CD4-positive, alpha-beta T cell (primary cell): ENCODE measurements at regions not wholly inside any gene's neighbourhood (a gene's known extent, or its start where the extent isn't known, plus 50 kb on each side); places are given as distances from the start of the nearest gene placed in this dataset.

Source experiments
- ATAC-seq: fragments of 200-7000 bp; cut with Tn5 transposase; one replicate; pipeline ENCODE4 v1.10.0; 2022; ENCODE audit warnings: mild to moderate bottlenecking; ENCODE audit not compliant: poor library complexity
- CTCF ChIA-PET: fragments of 350-600 bp; sonication (Branson Sonifier 250); formaldehyde crosslinking; loops from one replicate; lab custom pipeline; 2021; ENCODE audit warnings: antibody characterized with exemption, inconsistent platforms; lab: Charles Lee
- POLR2A ChIA-PET: fragments of 350-600 bp; sonication (Branson Sonifier 250); formaldehyde crosslinking; loops from one replicate; lab custom pipeline; 2021; ENCODE audit warnings: antibody characterized with exemption, inconsistent platforms; lab: Charles Lee
- DNase-seq, 14 experiments: peaks; one replicate each; pipeline ENCODE4 v3.0.0-alpha.2; 2013 to 2020; ENCODE audit warnings: mixed read lengths in 2 of 14
- H3K27ac ChIP-seq, 2 donors: one replicate each; pipeline versions ENCODE4 v1.5.1 to v1.7.0; 2013; ENCODE audit warnings: low read length in 2 of 2, low read depth in 1 of 2, mild to moderate bottlenecking in 1 of 2
- H3K27me3 ChIP-seq, 2 experiments: 1 replicate in 1 of 2; 2 replicates in 1 of 2; pipeline versions ENCODE4 v1.6.1 to v1.7.0; 2013; ENCODE audit warnings: low read length in 2 of 2, control low read depth in 1 of 2, mild to moderate bottlenecking in 1 of 2, moderate library complexity in 1 of 2; ENCODE audit not compliant: insufficient read depth in 2 of 2, control insufficient read depth in 1 of 2
- H3K36me3 ChIP-seq: one replicate; pipeline ENCODE4 v1.6.1; 2013; ENCODE audit warnings: low read length, control low read depth; ENCODE audit not compliant: insufficient read depth
- H3K4me1 ChIP-seq: one replicate; pipeline ENCODE4 v1.6.1; 2013; ENCODE audit warnings: low read length, control low read depth; ENCODE audit not compliant: insufficient read depth
- H3K4me3 ChIP-seq: one replicate; pipeline ENCODE4 v1.5.1; 2013; ENCODE audit warnings: mild to moderate bottlenecking, low read length, moderate library complexity
- H3K9me3 ChIP-seq, 2 experiments: 1 replicate in 1 of 2; 2 replicates in 1 of 2; pipeline versions ENCODE4 v1.6.1 to v1.7.0; 2013; ENCODE audit warnings: low read length in 2 of 2, mild to moderate bottlenecking in 2 of 2, control low read depth in 1 of 2, moderate library complexity in 1 of 2; ENCODE audit not compliant: control insufficient read depth in 1 of 2, insufficient read depth in 1 of 2
- H3K27ac Mint-ChIP-seq: one replicate; pipeline ENCODE4 v1.8.0; 2020; ENCODE audit warnings: mixed read lengths
- H3K27me3 Mint-ChIP-seq: one replicate; pipeline ENCODE4 v1.8.0; 2021; ENCODE audit warnings: mixed read lengths
- H3K36me3 Mint-ChIP-seq: one replicate; pipeline ENCODE4 v1.8.0; 2021; ENCODE audit warnings: low read depth, mixed read lengths
- H3K4me1 Mint-ChIP-seq: one replicate; pipeline ENCODE4 v1.8.0; 2021; ENCODE audit warnings: low read depth, mixed read lengths
- H3K4me3 Mint-ChIP-seq: one replicate; pipeline ENCODE4 v1.8.0; 2020; ENCODE audit warnings: mild to moderate bottlenecking, mixed read lengths
- H3K9me3 Mint-ChIP-seq: one replicate; pipeline ENCODE4 v1.8.0; 2020; ENCODE audit warnings: mixed read lengths
- CTCF ChIP-seq: fragments of 200-600 bp; IDR thresholded peaks from one replicate; pipeline ENCODE4 v1.8.0; 2022; ENCODE audit warnings: antibody characterized with exemption, mild to moderate bottlenecking
- intact Hi-C, 2 experiments: fragments of 100-400 bp; cut with DNase I in 1 of 2; cut with micrococcal nuclease in 1 of 2; formaldehyde crosslinking; loops; one replicate each; pipeline versions ENCODE4 v1.15.1 to v1.9.0; 2023 to 2025; cut with DNase I, micrococcal nuclease

- no peaks in the 10 kb centered on the region for H3K36me3 ChIP-seq
- H3K36me3 Mint-ChIP-seq = no peaks in the 10 kb centered on the region
- H3K9me3 ChIP-seq = no peaks in the 10 kb centered on the region
- intact Hi-C loops = no loop called here
- H3K4me3 Mint-ChIP-seq = no peak overlapping the region
- no peaks in the 10 kb centered on the region for H3K9me3 Mint-ChIP-seq
- no peaks in the 10 kb centered on the region for H3K27me3 Mint-ChIP-seq
- no peak overlapping the region for H3K27ac Mint-ChIP-seq
- H3K4me1 ChIP-seq = no peaks in the 10 kb centered on the region
- ChIA-PET CTCF (no interaction called here), POLR2A (no interaction called here)
- no peak overlapping the region for H3K4me3 ChIP-seq
- H3K27ac ChIP-seq = no peak overlapping the region
- no peaks in the 10 kb centered on the region for H3K4me1 Mint-ChIP-seq
- no peaks in the 10 kb centered on the region for H3K27me3 ChIP-seq
- TF ChIP-seq CTCF = no peak
- ATAC-seq = no peak
- DNase-seq = no peak
Observed at GRCh38 chr1:193767886-193768285, 581.5 kb upstream of the B3GALT2 start.

- Histone ChIP-seq H3K27me3 (no peaks in the 10 kb centered on the region), H3K9me3 (no peaks in the 10 kb centered on the region), H3K4me1 (no peaks in the 10 kb centered on the region), H3K27ac (no peak overlapping the region), H3K4me3 (no peak overlapping the region), H3K36me3 (no peaks in the 10 kb centered on the region)
- Mint-ChIP-seq H3K27ac (no peak overlapping the region), H3K4me3 (no peak overlapping the region), H3K9me3 (no peaks in the 10 kb centered on the region), H3K27me3 (no peaks in the 10 kb centered on the region), H3K36me3 (no peaks in the 10 kb centered on the region), H3K4me1 (no peaks in the 10 kb centered on the region)
- intact Hi-C loops = no loop called here
- ATAC-seq = no peak
- ChIA-PET POLR2A (no interaction called here), CTCF (interaction anchor here (0.5 kb wide), 1 partner anchor 156 kb away, joined by 3 read pairs; no protein-coding TSS in a partner anchor)
- DNase-seq = no peak
- no peak for TF ChIP-seq CTCF
Observed at GRCh38 chr1:193766329-193766728, 579.9 kb upstream of the B3GALT2 start.

- Mint-ChIP-seq H3K4me1 (no peaks in the 10 kb centered on the region), H3K9me3 (peaks cover 2% of the 10 kb centered on the region), H3K27me3 (no peaks in the 10 kb centered on the region), H3K4me3 (no peak overlapping the region), H3K36me3 (no peaks in the 10 kb centered on the region), H3K27ac (no peak overlapping the region)
- no peaks in the 10 kb centered on the region for H3K36me3 ChIP-seq
- TF ChIP-seq CTCF = no peak
- ChIA-PET POLR2A (no interaction called here), CTCF (no interaction called here)
- H3K4me1 ChIP-seq = no peaks in the 10 kb centered on the region
- ATAC-seq = no peak
- H3K4me3 ChIP-seq = no peak overlapping the region
- no peaks in the 10 kb centered on the region for H3K27me3 ChIP-seq
- intact Hi-C loops = no loop called here
- no peak for DNase-seq
- no peak overlapping the region for H3K27ac ChIP-seq
- H3K9me3 ChIP-seq = no peaks in the 10 kb centered on the region
Observed at GRCh38 chr1:193763266-193763665, 576.9 kb upstream of the B3GALT2 start.
